CD4-positive, alpha-beta T cell (primary cell): ENCODE measurements at regions not wholly inside any gene's neighbourhood (a gene's known extent, or its start where the extent isn't known, plus 50 kb on each side); places are given as distances from the start of the nearest gene placed in this dataset.

Source experiments
- ATAC-seq: fragments of 200-7000 bp; cut with Tn5 transposase; one replicate; pipeline ENCODE4 v1.10.0; 2022; ENCODE audit warnings: mild to moderate bottlenecking; ENCODE audit not compliant: poor library complexity
- CTCF ChIA-PET: fragments of 350-600 bp; sonication (Branson Sonifier 250); formaldehyde crosslinking; loops from one replicate; lab custom pipeline; 2021; ENCODE audit warnings: antibody characterized with exemption, inconsistent platforms; lab: Charles Lee
- POLR2A ChIA-PET: fragments of 350-600 bp; sonication (Branson Sonifier 250); formaldehyde crosslinking; loops from one replicate; lab custom pipeline; 2021; ENCODE audit warnings: antibody characterized with exemption, inconsistent platforms; lab: Charles Lee
- DNase-seq, 14 experiments: peaks; one replicate each; pipeline ENCODE4 v3.0.0-alpha.2; 2013 to 2020; ENCODE audit warnings: mixed read lengths in 2 of 14
- H3K27ac ChIP-seq, 2 donors: one replicate each; pipeline versions ENCODE4 v1.5.1 to v1.7.0; 2013; ENCODE audit warnings: low read length in 2 of 2, low read depth in 1 of 2, mild to moderate bottlenecking in 1 of 2
- H3K27me3 ChIP-seq, 2 experiments: 1 replicate in 1 of 2; 2 replicates in 1 of 2; pipeline versions ENCODE4 v1.6.1 to v1.7.0; 2013; ENCODE audit warnings: low read length in 2 of 2, control low read depth in 1 of 2, mild to moderate bottlenecking in 1 of 2, moderate library complexity in 1 of 2; ENCODE audit not compliant: insufficient read depth in 2 of 2, control insufficient read depth in 1 of 2
- H3K36me3 ChIP-seq: one replicate; pipeline ENCODE4 v1.6.1; 2013; ENCODE audit warnings: low read length, control low read depth; ENCODE audit not compliant: insufficient read depth
- H3K4me1 ChIP-seq: one replicate; pipeline ENCODE4 v1.6.1; 2013; ENCODE audit warnings: low read length, control low read depth; ENCODE audit not compliant: insufficient read depth
- H3K4me3 ChIP-seq: one replicate; pipeline ENCODE4 v1.5.1; 2013; ENCODE audit warnings: mild to moderate bottlenecking, low read length, moderate library complexity
- H3K9me3 ChIP-seq, 2 experiments: 1 replicate in 1 of 2; 2 replicates in 1 of 2; pipeline versions ENCODE4 v1.6.1 to v1.7.0; 2013; ENCODE audit warnings: low read length in 2 of 2, mild to moderate bottlenecking in 2 of 2, control low read depth in 1 of 2, moderate library complexity in 1 of 2; ENCODE audit not compliant: control insufficient read depth in 1 of 2, insufficient read depth in 1 of 2
- H3K27ac Mint-ChIP-seq: one replicate; pipeline ENCODE4 v1.8.0; 2020; ENCODE audit warnings: mixed read lengths
- H3K27me3 Mint-ChIP-seq: one replicate; pipeline ENCODE4 v1.8.0; 2021; ENCODE audit warnings: mixed read lengths
- H3K36me3 Mint-ChIP-seq: one replicate; pipeline ENCODE4 v1.8.0; 2021; ENCODE audit warnings: low read depth, mixed read lengths
- H3K4me1 Mint-ChIP-seq: one replicate; pipeline ENCODE4 v1.8.0; 2021; ENCODE audit warnings: low read depth, mixed read lengths
- H3K4me3 Mint-ChIP-seq: one replicate; pipeline ENCODE4 v1.8.0; 2020; ENCODE audit warnings: mild to moderate bottlenecking, mixed read lengths
- H3K9me3 Mint-ChIP-seq: one replicate; pipeline ENCODE4 v1.8.0; 2020; ENCODE audit warnings: mixed read lengths
- CTCF ChIP-seq: fragments of 200-600 bp; IDR thresholded peaks from one replicate; pipeline ENCODE4 v1.8.0; 2022; ENCODE audit warnings: antibody characterized with exemption, mild to moderate bottlenecking
- intact Hi-C, 2 experiments: fragments of 100-400 bp; cut with DNase I in 1 of 2; cut with micrococcal nuclease in 1 of 2; formaldehyde crosslinking; loops; one replicate each; pipeline versions ENCODE4 v1.15.1 to v1.9.0; 2023 to 2025; cut with DNase I, micrococcal nuclease

DNA sequence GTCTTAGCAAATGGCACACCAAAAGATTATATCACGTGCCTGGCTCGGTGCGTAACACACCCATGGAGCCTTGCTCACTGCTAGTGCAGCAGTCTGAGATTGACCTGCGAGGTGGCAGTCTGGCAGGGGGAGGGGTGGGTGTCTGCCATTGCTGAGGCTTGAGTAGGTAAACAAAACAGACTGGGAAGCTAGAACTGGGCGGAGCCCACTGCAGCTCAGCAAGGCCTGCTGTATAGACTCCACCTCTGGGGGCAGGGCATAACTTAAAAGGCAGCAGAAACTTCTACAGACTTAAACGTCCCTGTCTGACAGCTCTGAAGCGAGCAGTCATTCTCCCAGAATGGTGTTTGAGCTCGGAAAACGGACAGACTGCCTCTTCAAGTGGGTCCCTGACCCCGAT, 55.9 kb upstream of the FSHR start:
- no peaks in the 10 kb centered on the region for H3K36me3 ChIP-seq
- TF ChIP-seq CTCF = no peak
- Mint-ChIP-seq H3K27ac (no peak overlapping the region), H3K4me1 (no peaks in the 10 kb centered on the region), H3K36me3 (no peaks in the 10 kb centered on the region), H3K4me3 (no peak overlapping the region), H3K27me3 (no peaks in the 10 kb centered on the region), H3K9me3 (peaks cover 12% of the 10 kb centered on the region)
- H3K27ac ChIP-seq = no peak overlapping the region
- intact Hi-C loops = no loop called here
- CTCF ChIA-PET = no interaction called here
- ATAC-seq (no peak), DNase-seq (no peak)
- peaks cover 0 to 6% of the 10 kb centered on the region in 2 experiments for H3K9me3 ChIP-seq
- POLR2A ChIA-PET = no interaction called here
- no peaks in the 10 kb centered on the region for H3K27me3 ChIP-seq
- no peak overlapping the region for H3K4me3 ChIP-seq
- H3K4me1 ChIP-seq = no peaks in the 10 kb centered on the region

- Mint-ChIP-seq H3K27me3 (no peaks in the 10 kb centered on the region), H3K4me1 (no peaks in the 10 kb centered on the region), H3K27ac (no peak overlapping the region), H3K36me3 (no peaks in the 10 kb centered on the region), H3K9me3 (peaks cover 4% of the 10 kb centered on the region), H3K4me3 (no peak overlapping the region)
- ATAC-seq (no peak), DNase-seq (no peak)
- Histone ChIP-seq H3K4me3 (no peak overlapping the region), H3K9me3 (peaks cover 0 to 6% of the 10 kb centered on the region in 2 experiments), H3K27ac (no peak overlapping the region), H3K4me1 (no peaks in the 10 kb centered on the region), H3K27me3 (no peaks in the 10 kb centered on the region), H3K36me3 (no peaks in the 10 kb centered on the region)
- intact Hi-C loops = no loop called here
- ChIA-PET POLR2A (no interaction called here), CTCF (no interaction called here)
- no peak for TF ChIP-seq CTCF
Measured at GRCh38 chr2:49207204-49207603, 52.9 kb upstream of the FSHR start.
